Esophagus muscularis mucosa (tissue), 4 donors: ENCODE measurements at regions not wholly inside any gene's neighbourhood (a gene's known extent, or its start where the extent isn't known, plus 50 kb on each side); places are given as distances from the start of the nearest gene placed in this dataset.

ENCODE experiments used
- DNase-seq: peaks from one replicate; pipeline ENCODE4 v3.0.0-alpha.2; 2017; ENCODE audit errors: extremely low spot score
- H3K27ac ChIP-seq, 4 donors: fragments of 200-600 bp; sonication (generic); replicated peaks in 1 of 4; 1 replicate in 3 of 4; 2 replicates in 1 of 4; pipeline ENCODE4 v1.5.1; 2016 to 2019; ENCODE audit warnings: mild to moderate bottlenecking in 1 of 4
- H3K27me3 ChIP-seq, 4 donors: fragments of 200-600 bp; sonication (generic); one replicate each; pipeline versions ENCODE4 v1.5.1 to v1.6.0; 2016 to 2019
- H3K36me3 ChIP-seq, 4 donors: fragments of 200-600 bp; sonication (generic); one replicate each; pipeline ENCODE4 v1.5.1; 2016 to 2019
- H3K4me1 ChIP-seq, 4 donors: fragments of 200-600 bp; sonication (generic); one replicate each; pipeline ENCODE4 v1.5.1; 2016 to 2019
- H3K4me3 ChIP-seq, 4 donors: fragments of 200-600 bp; sonication (generic); 1 replicate in 2 of 4; 2 replicates in 2 of 4; pipeline ENCODE4 v1.5.1; 2016 to 2019; ENCODE audit warnings: mild to moderate bottlenecking in 4 of 4, moderate library complexity in 1 of 4
- H3K9me3 ChIP-seq, 4 donors: fragments of 200-600 bp; sonication (generic); 1 replicate in 3 of 4; 2 replicates in 1 of 4; pipeline ENCODE4 v1.5.1; 2016 to 2019
- CTCF ChIP-seq, 3 experiments: fragments of 200-600 bp in 2 of 3; fragments of 450-650 bp in 1 of 3; sonication (generic) in 2 of 3; IDR thresholded peaks; one replicate each; pipeline ENCODE4 v1.5.1; 2017 to 2019; ENCODE audit warnings: antibody characterized with exemption in 3 of 3, mild to moderate bottlenecking in 2 of 3, moderate library complexity in 1 of 3
- EP300 ChIP-seq: sonication (generic); formaldehyde crosslinking; IDR thresholded peaks from one replicate; pipeline ENCODE4 v1.6.1; 2017; ENCODE audit warnings: antibody characterized with exemption
- POLR2A ChIP-seq: fragments of 450-650 bp; IDR thresholded peaks from one replicate; pipeline ENCODE4 v1.6.1; 2017; ENCODE audit warnings: antibody characterized with exemption, moderate library complexity, mild to moderate bottlenecking, low read depth
- POLR2AphosphoS5 ChIP-seq, 2 donors: sonication (generic); formaldehyde crosslinking; IDR thresholded peaks; one replicate each; pipeline ENCODE4 v1.6.1; 2017; ENCODE audit warnings: antibody characterized with exemption in 2 of 2
- WGBS: methylation state at CpG from one replicate; pipeline ENCODE4 v1.1.5; 2018; 5-methylcytosine and 5-hydroxymethylcytosine counted together
- intact Hi-C: fragments of 100-400 bp; cut with DNase I; formaldehyde crosslinking; loops from one replicate; pipeline ENCODE4 v1.15.1; 2023

- DNase-seq: no peak
- Histone ChIP-seq H3K27me3 (no peaks in the 10 kb centered on the region), H3K4me1 (no peaks in the 10 kb centered on the region), H3K27ac (no peak overlapping the region), H3K36me3 (no peaks in the 10 kb centered on the region), H3K9me3 (no peaks in the 10 kb centered on the region), H3K4me3 (no peak overlapping the region)
- 58% methylated on average over 5 of the region's 5 CpGs for WGBS
- intact Hi-C loops: no loop called here
- TF ChIP-seq POLR2A (no peak), POLR2AphosphoS5 (IDR thresholded peaks at IDR 0.05) (no peak), EP300 (no peak), CTCF (IDR thresholded peaks at IDR 0.05) (no peak)
Observed at GRCh38 chr2:150182566-150183235, 304.8 kb downstream of the RND3 start.

- no peak overlapping the region for H3K27ac ChIP-seq
- no peaks in the 10 kb centered on the region for H3K9me3 ChIP-seq
- no peak for TF ChIP-seq EP300
- no peaks in the 10 kb centered on the region for H3K27me3 ChIP-seq
- no peaks in the 10 kb centered on the region for H3K4me1 ChIP-seq
- intact Hi-C loops: no loop called here
- DNase-seq: no peak
- no peaks in the 10 kb centered on the region for H3K36me3 ChIP-seq
- H3K4me3 ChIP-seq: no peak overlapping the region
Observed at GRCh38 chr2:150178591-150178990, 308.9 kb downstream of the RND3 start.

- no peaks in the 10 kb centered on the region for H3K27me3 ChIP-seq
- H3K9me3 ChIP-seq: peaks cover 0 to 4% (median 0%) of the 10 kb centered on the region in 4 donors
- H3K4me1 ChIP-seq: no peaks in the 10 kb centered on the region
- H3K27ac ChIP-seq: no peak overlapping the region
- no peak for DNase-seq
- 70% methylated on average over 1 of the region's 1 CpG for WGBS
- intact Hi-C loops: no loop called here
- TF ChIP-seq EP300 (no peak), CTCF (IDR thresholded peaks at IDR 0.05) (no peak), POLR2AphosphoS5 (IDR thresholded peaks at IDR 0.05) (no peak), POLR2A (no peak)
- no peaks in the 10 kb centered on the region for H3K36me3 ChIP-seq
- H3K4me3 ChIP-seq: no peak overlapping the region
Observed at GRCh38 chr2:150174971-150175421, 312.5 kb downstream of the RND3 start.

DNA sequence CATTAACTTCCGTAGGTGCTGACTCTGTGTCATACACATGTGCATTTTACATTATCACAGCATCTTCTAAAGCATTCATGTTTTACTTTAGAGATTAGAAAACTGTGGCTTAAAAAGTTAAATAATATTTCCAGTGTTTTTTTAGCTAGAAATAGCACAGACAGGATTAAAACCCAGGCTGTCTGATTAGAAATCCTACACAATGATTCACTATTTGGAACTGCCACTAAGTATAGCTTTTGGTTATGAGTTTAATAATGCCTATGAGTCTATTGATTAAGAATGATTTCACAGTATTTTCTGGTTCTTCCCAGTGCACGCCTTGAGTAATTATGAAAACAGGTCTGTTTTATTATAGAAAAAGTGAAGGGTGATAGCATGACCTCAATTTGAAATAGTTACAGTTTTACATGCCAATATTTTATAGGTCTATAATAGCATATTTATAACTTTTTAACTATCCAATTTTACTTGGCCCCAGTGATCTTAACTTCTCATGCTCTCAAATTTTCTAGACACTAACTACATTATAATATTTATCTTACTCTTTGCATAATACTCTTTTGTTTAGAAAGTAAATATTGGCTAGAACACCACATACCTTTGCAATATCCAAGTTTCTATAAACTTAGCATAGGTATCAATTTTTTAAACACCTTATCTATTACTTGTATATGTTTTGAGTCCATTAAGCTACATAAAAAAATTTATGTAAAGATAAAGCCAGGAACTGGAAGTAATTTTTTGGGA is 313.2 kb downstream of the RND3 start:
- Histone ChIP-seq H3K9me3 (peaks cover 0 to 4% (median 0%) of the 10 kb centered on the region in 4 donors), H3K4me3 (no peak overlapping the region), H3K27ac (no peak overlapping the region), H3K27me3 (no peaks in the 10 kb centered on the region), H3K4me1 (peaks cover 0 to 3% (median 0%) of the 10 kb centered on the region in 4 donors), H3K36me3 (no peaks in the 10 kb centered on the region)
- no peak for DNase-seq
- intact Hi-C loops: no loop called here
- WGBS: 92% methylated on average over 2 of the region's 2 CpGs
- TF ChIP-seq CTCF (IDR thresholded peaks at IDR 0.05) (no peak), POLR2AphosphoS5 (IDR thresholded peaks at IDR 0.05) (no peak), EP300 (no peak), POLR2A (no peak)

DNA sequence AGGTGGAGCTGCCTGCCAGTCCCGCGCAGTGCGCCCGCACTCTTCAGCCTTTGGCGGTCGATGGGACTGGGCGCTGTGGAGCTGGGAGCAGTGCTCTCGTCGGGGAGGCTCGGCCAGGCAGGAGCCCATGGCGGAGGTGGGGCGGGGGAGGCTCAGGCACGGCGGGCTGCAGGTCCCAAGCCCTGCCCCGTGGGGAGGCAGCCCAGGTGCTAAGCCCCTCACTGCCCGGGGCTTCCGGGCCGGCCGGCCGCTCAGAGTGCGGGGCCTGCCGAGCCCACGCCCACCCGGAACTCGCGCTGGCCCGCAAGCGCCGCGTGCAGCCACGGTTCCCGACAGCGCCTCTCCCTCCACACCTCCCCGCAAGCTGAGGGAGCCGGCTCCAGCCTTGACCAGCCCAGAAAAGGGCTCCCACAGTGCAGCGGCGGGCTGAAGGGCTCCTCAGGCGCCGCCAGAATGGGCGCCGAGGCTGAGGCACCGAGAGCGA is 316.4 kb downstream of the RND3 start:
- Histone ChIP-seq H3K4me1 (peaks cover 0 to 12% (median 2%) of the 10 kb centered on the region in 4 donors), H3K36me3 (no peaks in the 10 kb centered on the region), H3K27me3 (no peaks in the 10 kb centered on the region), H3K9me3 (peaks cover 0 to 4% (median 0%) of the 10 kb centered on the region in 4 donors), H3K27ac (no peak overlapping the region), H3K4me3 (no peak overlapping the region)
- intact Hi-C loops: no loop called here
- TF ChIP-seq CTCF (IDR thresholded peaks at IDR 0.05): no peak
- TF ChIP-seq POLR2A: no peak
- no peak for TF ChIP-seq EP300
- TF ChIP-seq POLR2AphosphoS5 (IDR thresholded peaks at IDR 0.05): no peak
- WGBS: 98% methylated on average over 17 of the region's 43 CpGs
- DNase-seq: no peak
